ENCODE measurements at regions not wholly inside any gene's neighbourhood (a gene's known extent, or its start where the extent isn't known, plus 50 kb on each side); places are given as distances from the start of the nearest gene placed in this dataset.

DNA sequence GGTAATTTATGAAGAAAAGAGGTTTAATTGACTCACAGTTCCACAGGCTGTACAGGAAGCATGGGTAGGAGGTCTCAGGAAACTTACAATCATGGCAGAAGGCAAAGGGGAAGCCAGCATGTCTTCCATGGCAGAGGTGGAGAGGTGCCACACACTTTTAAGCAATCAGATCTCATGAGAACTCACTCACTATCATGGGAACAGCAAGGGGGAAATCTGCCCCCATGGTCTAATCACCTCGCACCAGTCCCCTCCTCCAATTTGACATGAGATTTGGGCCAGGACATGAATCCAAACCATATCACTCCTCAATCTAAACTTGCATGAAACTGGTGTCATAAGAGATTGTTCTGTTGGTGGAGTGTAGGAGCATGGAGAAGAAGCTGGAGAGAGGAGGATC, 51.6 kb upstream of the CCN6 start:
- no peaks in the 10 kb centered on the region for H3K9me3 Mint-ChIP-seq (ENCODE audit: unreplicated experiment)
- H3K27me3 Mint-ChIP-seq (ENCODE audit: unreplicated experiment), result peaks cover 2% of the 10 kb centered on the region
- no peak overlapping the region for H3K4me3 Mint-ChIP-seq (ENCODE audit: unreplicated experiment)
- no peak for DNase-seq
- peaks cover 7% of the 10 kb centered on the region for H3K4me1 Mint-ChIP-seq (ENCODE audit: low read depth, unreplicated experiment)
- no peak overlapping the region for H3K27ac Mint-ChIP-seq (ENCODE audit: unreplicated experiment)
- H3K36me3 Mint-ChIP-seq (ENCODE audit: unreplicated experiment), result no peaks in the 10 kb centered on the region
- TF ChIP-seq, protein P1, sequence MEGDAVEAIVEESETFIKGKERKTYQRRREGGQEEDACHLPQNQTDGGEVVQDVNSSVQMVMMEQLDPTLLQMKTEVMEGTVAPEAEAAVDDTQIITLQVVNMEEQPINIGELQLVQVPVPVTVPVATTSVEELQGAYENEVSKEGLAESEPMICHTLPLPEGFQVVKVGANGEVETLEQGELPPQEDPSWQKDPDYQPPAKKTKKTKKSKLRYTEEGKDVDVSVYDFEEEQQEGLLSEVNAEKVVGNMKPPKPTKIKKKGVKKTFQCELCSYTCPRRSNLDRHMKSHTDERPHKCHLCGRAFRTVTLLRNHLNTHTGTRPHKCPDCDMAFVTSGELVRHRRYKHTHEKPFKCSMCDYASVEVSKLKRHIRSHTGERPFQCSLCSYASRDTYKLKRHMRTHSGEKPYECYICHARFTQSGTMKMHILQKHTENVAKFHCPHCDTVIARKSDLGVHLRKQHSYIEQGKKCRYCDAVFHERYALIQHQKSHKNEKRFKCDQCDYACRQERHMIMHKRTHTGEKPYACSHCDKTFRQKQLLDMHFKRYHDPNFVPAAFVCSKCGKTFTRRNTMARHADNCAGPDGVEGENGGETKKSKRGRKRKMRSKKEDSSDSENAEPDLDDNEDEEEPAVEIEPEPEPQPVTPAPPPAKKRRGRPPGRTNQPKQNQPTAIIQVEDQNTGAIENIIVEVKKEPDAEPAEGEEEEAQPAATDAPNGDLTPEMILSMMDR (IDR thresholded peaks at IDR 0.05; ENCODE audit: partially characterized antibody, unreplicated experiment), result no peak
